T-helper 1 cell treated with Interleukin-12 subunit alpha and Interleukin-12 subunit beta and Interleukin-4 antibody, amounts not matched to agents 30 ng/mL and 1 ng/mL, for 36 hours (primary cell): ENCODE measurements at regions not wholly inside any gene's neighbourhood (a gene's known extent, or its start where the extent isn't known, plus 50 kb on each side); places are given as distances from the start of the nearest gene placed in this dataset.
"Not testable (repeated sequence)": the region's sequence is repeated elsewhere in the genome, so short reads cannot be mapped to it uniquely, and the experiment has no call there.

Experiments used
- intact Hi-C: fragments of 100-400 bp; cut with micrococcal nuclease; formaldehyde crosslinking; loops from one replicate; pipeline ENCODE4 v1.15.1; 2024

DNA sequence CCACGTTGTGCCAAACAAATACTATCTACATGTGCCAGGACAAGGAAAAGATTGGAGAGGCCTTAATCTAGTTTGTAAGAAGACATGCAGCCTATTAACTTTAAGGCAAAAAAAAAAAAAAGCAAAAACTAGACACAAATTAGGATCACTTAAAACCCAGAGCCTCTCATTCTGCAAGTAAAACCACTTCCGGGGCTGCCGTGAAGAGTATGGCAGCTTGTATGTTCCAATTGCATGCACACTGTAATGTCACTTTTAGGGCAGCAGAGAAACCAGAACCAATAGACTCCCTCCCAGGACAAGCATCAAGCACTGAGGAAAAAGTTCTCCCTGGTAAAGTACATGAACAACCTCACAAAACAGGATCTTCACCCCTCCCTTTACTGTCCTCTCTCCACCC, 70.6 kb downstream of the RSL24D1 start:
- intact Hi-C loops, result no loop called here

DNA sequence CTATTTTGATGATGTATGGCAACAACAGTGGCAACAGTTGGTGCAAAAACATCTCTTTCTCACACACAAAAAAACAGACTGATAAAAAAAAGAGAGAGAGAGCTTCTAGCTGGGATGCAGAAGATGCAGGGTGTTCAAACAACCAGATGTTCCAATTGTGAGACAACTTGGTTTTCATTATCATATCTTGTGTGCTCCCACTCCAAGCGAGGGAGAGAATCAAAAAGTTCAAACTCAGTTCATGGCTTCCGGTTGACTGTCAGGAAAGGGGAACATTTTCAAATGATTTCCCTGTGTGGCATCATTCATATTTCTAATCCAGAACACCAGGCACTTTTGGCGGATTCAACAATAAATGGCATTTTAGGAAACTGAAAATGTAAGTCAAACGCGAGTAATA, 72.1 kb downstream of the RSL24D1 start:
- intact Hi-C loops, result no loop called here

DNA sequence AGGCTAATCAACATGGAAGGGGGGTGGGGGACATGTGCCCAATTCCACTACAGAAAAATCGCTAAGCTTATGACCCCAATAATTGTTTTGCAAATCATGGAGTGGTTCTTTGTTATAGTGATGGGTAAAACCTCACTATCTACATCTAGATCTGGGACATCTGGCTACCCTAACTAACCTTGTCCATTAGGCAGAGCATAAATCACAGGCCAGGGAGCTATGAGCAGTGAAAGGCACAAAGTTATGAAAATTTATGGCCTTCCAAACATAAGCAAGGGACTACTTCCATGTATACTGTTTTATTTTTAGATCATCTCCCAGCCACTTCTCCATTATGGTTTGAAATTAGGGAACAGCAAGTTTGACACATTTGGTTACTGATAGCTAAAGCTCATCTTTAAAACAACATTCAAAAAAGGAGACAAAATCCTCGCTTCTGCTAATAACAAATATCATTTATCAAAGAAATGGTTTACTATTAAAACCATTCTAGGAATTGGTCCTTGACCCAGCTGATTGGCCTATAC, 78.3 kb downstream of the RSL24D1 start:
- intact Hi-C loops, result no loop called here

DNA sequence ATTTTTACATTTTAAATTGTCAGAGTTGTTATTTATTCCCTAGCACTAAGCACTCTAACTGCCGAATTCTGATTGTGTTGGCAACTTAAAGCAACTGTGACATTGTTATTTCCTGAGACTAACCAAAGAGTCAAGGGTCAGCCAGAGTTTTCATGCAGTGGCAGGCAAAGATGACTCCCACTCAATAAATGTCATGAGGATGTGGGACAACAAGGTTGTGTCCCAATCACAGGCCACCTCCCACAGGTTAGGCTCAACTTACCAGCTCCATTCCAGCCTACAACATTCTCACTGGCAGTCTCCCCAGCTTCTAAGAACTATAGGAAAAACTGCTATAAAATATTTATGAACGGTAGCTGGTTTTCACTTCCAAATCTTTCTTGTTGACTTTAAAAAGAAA, 80.1 kb downstream of the RSL24D1 start:
- intact Hi-C loops, result no loop called here

DNA sequence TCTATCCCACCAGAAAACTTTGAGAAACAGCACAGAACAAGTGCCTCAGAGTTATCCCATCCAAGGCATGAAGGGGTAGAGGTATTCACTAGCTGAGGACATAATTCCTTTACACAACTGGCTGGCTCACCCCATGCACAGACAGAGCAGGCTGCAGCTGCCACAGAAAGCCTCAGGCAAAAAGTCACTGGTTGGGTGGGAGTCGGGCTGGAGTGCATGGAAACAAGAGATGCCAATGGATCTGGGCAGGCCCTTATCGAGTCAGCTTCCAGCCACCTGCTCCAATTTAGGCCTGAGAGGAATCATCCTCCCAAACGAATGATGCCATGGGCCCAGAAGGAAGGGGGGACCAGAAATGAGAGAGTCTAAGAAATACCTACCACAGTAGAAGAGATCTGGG, 83.0 kb downstream of the RSL24D1 start:
- intact Hi-C loops, result no loop called here

DNA sequence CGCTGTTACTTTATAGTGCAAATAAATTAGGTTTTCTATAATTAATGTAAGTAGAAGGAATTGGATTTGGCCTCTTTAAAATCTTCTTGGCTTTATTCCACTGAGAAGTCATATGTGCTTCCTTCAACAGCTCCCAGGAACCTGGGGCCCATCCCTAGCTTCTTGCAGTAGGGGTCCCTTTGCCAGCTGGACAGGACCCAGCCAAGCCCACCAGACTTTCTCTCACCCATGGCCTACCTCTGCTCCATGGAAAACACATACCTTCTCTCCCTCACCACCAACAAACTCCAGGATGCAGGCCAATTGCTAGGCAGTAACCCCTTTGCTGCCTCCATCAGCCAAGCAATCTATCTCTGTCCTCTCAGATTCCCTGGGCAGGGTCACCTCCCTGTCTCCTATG, 84.0 kb downstream of the RSL24D1 start:
- intact Hi-C loops, result no loop called here

DNA sequence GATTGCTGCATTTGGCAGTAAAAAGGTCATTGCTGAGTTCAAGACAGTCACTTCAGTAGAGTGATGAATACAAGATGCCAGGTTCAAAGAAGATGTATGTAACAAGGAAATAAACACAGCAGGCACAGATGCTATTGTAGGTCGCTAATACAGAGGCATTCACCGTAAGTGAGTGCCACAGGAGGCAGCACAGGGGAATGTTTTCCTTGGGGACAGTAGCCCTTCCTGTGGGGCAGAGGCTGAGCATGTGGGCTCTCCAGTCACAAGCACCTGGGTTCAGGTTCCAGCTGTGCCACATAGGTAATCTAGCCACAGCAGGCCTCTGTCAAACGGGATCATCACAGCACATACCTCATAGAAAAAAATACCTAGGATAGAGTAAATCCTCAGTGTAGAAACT, 86.3 kb downstream of the RSL24D1 start:
- intact Hi-C loops, result no loop called here

DNA sequence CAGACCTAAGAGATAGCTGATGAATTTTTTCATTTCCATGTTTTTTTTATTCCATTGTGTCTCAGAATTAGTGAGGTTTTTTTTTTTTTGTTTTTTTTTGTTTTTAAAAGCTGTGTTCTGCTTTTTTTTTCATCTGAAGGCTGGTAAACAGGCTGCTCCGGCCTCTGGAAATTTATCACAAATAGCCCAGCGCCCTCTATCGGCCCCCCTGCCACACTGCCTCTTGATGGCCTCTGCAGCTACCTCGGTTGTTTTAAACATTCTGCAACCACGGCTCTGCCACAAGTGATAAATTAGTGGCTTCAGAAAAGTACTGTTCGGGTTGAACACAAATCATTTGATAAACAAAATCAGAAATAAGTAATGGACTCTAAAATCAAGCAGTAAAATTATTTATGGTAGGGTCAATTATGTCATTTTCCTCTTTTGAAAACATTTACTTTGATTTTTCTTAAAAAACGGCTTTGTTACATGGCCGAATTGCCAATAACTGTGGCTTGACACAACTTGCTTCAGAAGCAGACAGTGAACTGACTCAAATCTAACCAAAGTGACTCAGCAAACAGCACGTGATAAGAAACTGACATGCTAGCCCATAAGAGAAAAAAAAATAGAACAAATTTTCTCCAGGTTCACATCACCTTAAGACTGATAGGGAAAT, 87.8 kb downstream of the RSL24D1 start:
- intact Hi-C loops, result loop anchor here (1.0 to 2.0 kb wide), 2 partner anchors 181 to 1026 kb away; no protein-coding TSS in a partner anchor

DNA sequence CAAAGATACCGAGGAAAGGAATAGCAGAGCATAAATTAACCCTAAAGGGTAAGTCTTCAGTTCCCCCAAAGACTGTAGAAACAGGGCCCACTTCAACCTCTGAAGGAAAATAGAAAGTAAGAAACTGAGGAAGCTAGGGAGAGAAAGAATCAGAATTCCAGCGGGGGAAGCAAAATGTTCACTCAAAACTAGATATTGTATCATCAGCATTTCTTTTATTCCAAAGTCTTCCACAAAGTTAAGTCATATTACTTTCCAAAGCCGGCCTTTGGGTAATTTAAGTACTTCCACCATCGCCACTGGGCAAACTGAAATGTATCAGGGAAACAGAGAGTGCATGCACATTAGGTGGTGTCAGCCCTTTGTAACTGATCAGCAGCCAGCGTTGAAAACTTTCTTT, 88.3 kb downstream of the RSL24D1 start:
- intact Hi-C loops, result loop anchor here (2.0 kb wide), 1 partner anchor 1026 kb away; no protein-coding TSS in a partner anchor

DNA sequence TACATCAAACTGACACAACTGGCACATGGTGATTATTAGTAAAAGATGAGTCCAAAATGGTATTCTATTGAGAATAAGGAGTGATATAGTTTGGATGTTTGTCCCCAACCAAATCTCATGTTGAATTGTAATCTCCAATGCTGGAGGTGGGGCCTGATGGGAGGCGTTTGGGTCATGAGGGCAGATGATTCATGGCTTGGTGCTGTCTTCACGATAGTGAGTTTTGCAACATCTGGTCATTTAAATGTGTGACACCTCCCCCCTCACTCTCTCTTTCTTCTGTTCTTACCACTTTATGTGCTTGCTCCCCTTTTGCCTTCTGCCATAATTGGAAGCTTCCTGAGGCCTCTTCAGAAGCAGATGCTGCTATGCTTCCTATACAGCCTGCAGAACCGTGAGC, 90.6 kb downstream of the RSL24D1 start:
- intact Hi-C loops, result no loop called here

DNA sequence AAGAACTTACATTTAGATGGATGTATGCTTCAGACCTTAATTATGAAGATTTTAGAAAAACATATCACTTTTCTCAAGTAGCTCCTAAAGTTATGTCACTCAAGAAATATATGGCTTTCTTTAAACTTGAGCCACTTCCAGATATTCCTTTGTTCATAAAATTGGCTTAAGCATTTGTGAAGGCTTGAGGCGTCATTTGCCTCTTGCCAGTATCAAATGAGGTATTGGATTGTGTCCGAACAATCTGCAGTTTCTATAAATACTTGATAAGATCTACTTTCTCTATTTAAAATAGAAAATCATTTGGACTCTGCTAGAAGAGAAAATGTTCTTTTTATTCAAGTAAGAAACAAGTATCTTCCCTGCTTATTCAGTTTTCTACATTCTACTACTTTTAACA, 102.6 kb downstream of the RSL24D1 start:
- intact Hi-C loops, result no loop called here

DNA sequence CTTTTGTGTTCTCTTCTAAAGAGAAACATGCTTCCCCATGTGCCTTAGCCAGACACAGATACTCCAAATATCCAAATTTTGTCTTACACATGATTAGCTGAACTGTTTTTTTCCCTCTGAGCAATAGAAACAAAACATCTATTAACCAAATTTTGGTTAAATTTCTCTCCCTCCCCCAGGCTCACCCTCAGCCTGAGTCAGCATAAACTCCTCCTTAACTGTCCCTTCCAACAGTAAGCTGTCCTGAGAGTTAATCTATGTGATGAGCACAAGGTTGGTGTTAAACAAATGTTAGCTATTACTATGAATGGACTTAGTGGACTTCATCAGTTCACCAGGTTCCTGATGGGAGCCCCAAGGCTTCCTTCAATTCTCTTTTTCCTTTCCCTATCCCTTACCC, 108.5 kb downstream of the RSL24D1 start:
- intact Hi-C loops, result no loop called here

DNA sequence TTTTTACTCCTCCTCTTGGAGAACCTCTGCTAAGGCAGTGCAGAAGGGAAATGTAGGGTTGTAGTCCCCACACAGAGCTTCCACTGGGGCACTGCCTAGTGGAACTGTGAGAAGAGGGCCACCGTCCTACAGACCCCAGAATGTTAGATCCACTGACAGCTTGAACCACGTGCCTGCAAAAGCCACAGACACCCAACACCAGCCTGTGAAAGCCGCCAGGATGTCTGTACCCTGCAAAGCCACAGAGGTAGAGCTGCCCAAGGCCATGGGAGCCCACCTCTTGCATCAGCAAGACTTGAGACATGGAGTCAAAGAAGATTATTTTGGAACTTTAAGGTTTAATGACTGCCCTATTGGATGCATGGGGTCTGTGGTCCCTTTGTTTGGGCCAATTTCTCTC, 112.1 kb downstream of the RSL24D1 start:
- intact Hi-C loops, result no loop called here

DNA sequence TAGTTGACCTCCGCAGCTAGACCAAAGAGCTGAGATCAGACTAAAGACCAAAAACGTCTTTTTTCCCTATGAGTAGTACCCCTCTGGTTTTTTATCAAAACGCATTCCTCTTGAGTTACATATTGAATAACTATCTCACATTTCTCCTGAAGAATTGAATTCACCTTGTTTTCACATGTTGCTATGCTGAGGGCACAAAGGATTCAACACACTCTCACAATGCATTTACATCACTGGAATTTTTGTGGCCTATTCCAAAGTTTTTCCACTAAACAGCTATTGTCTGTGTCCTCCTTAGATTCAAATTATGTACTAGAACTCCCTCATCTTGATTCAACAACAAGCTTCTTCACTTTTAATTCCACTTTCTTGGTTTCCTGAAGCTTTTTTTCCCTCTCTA, 112.5 kb downstream of the RSL24D1 start:
- intact Hi-C loops, result no loop called here

DNA sequence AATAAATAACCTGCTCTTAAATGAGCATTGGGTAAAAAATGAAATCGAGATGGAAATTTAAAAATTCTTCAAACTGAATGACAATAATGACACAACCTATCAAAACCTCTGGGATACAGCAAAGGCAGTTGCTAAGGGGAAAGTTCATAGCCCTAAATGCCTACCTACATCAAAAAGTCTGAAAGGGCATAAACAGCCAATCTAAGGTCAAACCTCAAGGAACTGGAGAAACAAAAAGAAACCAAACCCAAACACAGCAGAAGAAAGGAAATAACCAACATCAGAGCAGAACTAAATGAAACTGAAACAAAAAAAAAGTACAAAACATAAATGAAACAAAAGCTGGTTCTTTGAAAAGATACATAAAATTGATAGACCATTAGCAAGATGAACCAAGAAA, 119.7 kb downstream of the RSL24D1 start:
- intact Hi-C loops, result loop anchor here (1.0 to 10.0 kb wide), 6 partner anchors 50 to 420 kb away; partner anchors contain the start of genes CCPG1, PIERCE2 and RAB27A

DNA sequence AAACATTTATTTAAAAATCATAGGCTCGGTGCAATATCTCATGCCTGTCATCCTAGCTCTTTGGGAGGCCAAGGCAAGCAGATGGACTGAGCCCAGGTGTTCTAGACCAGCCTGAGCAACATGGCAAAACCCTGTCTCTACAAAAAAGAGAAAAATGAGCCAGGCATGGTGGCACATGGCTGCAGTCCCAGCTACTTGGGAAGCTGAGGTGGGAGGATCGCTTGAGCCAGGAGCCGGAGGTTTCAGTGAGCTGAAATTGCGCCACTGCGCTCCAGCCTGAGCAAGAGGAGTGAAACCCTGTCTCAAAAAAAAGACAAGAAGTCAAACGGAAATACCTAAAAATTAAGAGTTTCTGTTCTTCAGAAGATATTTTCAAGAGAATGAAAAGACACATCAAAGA, 122.3 kb downstream of the RSL24D1 start:
- intact Hi-C loops, result loop anchor here (10.0 kb wide), 1 partner anchor 210 kb away; the partner anchor contains the start of gene RAB27A

DNA sequence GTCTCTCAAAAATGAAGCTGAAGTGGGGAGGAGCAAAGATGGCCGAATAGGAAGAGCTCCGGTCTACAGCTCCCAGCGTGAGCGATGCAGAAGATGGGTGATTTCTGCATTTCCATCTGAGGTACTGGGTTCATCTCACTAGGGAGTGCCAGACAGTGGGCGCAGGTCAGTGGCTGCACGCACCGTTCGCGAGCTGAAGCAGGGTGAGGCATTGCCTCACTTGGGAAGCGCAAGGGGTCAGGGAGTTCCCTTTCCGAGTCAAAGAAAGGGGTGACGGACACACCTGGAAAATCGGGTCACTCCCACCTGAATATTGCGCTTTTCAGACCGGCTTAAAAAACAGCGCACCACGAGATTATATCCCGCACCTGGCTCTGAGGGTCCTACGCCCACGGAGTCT, 132.8 kb downstream of the RSL24D1 start:
- intact Hi-C loops, result not testable (repeated sequence)

DNA sequence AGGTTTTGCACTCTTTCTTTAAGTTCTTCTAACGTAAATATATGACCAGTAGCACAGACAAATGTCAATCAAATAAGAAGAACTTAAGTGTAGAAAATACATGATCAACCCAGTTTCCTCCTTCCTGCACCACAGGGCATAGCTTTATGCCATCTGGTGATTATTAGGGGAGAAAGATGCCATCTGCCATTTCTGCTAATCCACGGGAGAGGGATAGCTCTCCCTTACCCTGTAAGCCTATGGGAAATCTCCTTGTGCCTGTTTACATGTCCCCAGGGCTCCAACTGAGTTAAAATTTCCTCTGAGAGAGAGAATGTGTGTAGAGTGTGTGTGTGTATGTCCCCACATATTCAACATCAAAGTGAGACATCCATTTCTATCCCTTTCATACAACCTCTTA, 135.9 kb downstream of the RSL24D1 start:
- intact Hi-C loops, result no loop called here

DNA sequence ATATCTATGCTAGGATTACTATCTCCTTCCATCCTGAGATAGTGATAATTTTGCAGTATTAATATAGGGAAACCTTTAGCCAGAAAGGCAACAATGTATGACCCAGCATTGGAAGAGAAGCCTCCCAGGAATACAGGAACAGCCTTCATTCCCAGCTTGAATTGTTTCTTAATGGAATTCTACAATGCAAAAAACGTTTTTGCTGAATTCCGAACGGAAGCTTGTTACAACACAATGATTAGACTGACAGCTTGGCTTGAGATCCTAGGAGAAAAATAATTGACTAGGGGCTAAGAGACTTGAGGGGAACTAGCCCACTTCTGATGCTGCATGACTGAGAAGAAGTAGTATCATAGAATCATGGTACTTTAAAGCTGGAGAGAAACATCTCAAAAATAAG, 140.2 kb downstream of the RSL24D1 start:
- intact Hi-C loops, result no loop called here

DNA sequence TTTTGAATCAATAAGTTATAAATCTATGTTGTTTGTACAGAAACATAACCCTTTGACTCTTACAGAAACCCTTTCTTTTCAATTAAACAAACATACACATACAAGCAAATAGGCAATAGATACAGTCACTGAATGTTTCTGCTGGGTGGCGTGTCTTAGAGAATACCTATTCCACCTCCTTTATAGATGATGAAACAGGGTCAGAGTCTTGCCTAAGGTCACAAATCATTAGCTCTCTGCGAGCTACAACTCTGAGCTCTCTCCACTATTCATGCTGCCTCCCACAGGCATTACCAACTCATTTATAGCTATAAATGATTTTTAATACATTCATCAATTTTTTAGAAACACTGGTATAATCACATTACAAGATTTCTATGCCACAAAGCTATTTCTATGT, 152.6 kb downstream of the RSL24D1 start:
- intact Hi-C loops, result no loop called here

DNA sequence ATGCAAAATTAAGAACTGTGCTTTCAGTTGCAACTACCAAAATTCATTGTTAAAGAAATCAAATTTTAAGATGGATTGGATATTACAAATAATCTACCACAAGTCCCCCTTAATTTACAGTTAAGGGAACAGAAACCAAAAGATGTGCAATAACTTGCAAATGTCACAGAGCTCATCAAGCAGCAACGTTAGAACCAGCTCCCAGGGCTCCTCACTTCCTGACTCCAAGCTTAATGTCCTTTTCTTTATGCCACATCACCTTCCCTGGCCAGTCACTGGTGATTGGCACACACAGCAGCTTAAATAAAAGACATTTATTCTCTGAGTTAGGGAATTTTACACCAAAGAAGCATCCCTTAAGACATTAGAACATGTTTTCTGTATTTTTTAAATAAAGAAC, 159.7 kb downstream of the RSL24D1 start:
- intact Hi-C loops, result no loop called here

DNA sequence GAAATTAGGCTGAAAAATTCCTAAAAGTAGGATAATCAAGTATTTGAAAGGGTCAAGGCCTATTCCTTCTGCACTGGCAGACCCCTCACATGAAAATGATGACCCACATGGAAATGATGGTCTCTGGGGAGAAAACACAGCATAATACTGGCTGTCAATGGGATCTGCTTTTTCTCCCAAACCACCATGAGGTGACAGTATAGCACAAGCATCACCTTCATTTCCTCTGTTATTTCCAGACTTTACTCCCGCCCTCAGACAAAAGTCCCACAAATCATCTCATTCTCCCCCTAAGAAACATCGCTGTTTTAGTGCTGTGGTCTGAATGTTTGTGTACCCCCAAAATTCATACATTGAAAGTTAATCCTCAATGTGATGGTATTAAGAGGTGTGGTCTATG, 161.0 kb downstream of the RSL24D1 start:
- intact Hi-C loops, result no loop called here

DNA sequence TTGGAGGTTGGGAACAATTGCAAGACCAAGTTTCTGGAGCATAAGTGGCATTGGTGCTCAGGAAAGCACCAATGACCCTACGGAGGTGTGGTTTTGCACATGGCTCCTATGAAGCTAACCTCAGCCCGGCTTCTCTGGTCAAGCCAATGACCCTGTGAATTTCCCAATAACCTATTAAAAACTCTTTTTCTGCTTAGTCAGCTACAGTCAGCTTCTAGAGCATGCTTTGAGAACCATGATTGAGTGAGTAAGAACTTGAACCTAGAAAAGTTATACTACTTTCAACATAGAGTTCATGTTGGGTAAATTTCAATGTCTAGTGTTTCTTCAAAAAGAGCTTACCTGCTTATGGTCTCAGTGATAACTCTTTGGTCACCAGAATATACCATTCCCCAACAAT, 163.2 kb downstream of the RSL24D1 start:
- intact Hi-C loops, result no loop called here
